ENCODE measurements at regions not wholly inside any gene's neighbourhood (a gene's known extent, or its start where the extent isn't known, plus 50 kb on each side); places are given as distances from the start of the nearest gene placed in this dataset.

DNA sequence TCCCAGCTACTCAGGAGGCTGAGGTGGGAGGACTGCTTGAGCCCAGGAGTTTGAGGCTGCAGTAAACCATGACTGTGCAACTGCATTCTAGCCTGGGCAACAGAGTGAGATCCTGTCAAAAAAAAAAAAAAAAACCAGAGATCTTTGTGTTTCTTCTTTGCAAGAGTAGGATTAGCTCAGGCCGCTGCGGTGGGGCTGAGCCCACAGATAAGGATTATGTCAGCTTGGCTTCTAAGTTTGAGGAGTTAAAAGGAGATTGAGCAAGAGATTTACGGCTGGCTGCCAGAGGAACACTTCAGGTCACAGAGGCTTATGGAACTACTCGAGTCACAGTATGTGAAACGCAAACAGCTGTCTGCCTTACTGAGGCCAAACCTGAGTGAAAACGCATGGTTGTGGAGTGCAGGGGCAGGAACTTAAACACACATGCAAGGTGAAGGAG lies 146.7 kb upstream of the L3MBTL4 start:
- no peaks in the 10 kb centered on the region for H3K4me1 ChIP-seq (ENCODE audit: control insufficient read depth in 1 of 2, insufficient read depth in 2 of 2, low read length in 2 of 2)
- ATAC-seq (ENCODE audit: low FRiP score) (peak; percentile 66), DNase-seq (no peak)
- no peaks in the 10 kb centered on the region for H3K36me3 ChIP-seq (ENCODE audit: control insufficient read depth in 1 of 2, insufficient read depth in 2 of 2, low read length in 1 of 2)
- 30 to 38% methylated on average over 6 of the region's 6 CpGs for WGBS, 2 donors
- intact Hi-C loops (cut with DNase I) = no loop called here
- H3K27me3 ChIP-seq (ENCODE audit: control insufficient read depth in 1 of 2, insufficient read depth in 2 of 2, low read length in 1 of 2) = peaks cover 0 to 1% of the 10 kb centered on the region in 2 donors
- H3K4me3 ChIP-seq (ENCODE audit: low read length in 2 of 2) = no peak overlapping the region
- H3K27ac ChIP-seq (ENCODE audit: low read depth in 1 of 2, low read length in 2 of 2) = no peak overlapping the region
- no peaks in the 10 kb centered on the region for H3K9me3 ChIP-seq (ENCODE audit: control insufficient read depth, low read length)

- H3K9me3 ChIP-seq (ENCODE audit: control insufficient read depth, low read length) = no peaks in the 10 kb centered on the region
- no peaks in the 10 kb centered on the region for H3K4me1 ChIP-seq (ENCODE audit: control insufficient read depth in 1 of 2, insufficient read depth in 2 of 2, low read length in 2 of 2)
- DNase-seq = no peak
- intact Hi-C loops (cut with DNase I) = no loop called here
- H3K4me3 ChIP-seq (ENCODE audit: low read length in 2 of 2) = no peak overlapping the region
- no peak for ATAC-seq (ENCODE audit: low FRiP score)
- H3K27ac ChIP-seq (ENCODE audit: low read depth in 1 of 2, low read length in 2 of 2) = no peak overlapping the region
- peaks cover 0 to 1% of the 10 kb centered on the region in 2 donors for H3K27me3 ChIP-seq (ENCODE audit: control insufficient read depth in 1 of 2, insufficient read depth in 2 of 2, low read length in 1 of 2)
- H3K36me3 ChIP-seq (ENCODE audit: control insufficient read depth in 1 of 2, insufficient read depth in 2 of 2, low read length in 1 of 2) = no peaks in the 10 kb centered on the region
- 81 to 87% methylated on average over 8 of the region's 8 CpGs for WGBS, 2 donors
Measured at GRCh38 chr18:6561862-6562291, 147.2 kb upstream of the L3MBTL4 start.

GRCh38 chr18:6563896-6564295 lies 149.2 kb upstream of the L3MBTL4 start:
- H3K36me3 ChIP-seq (ENCODE audit: control insufficient read depth in 1 of 2, insufficient read depth in 2 of 2, low read length in 1 of 2) = no peaks in the 10 kb centered on the region
- H3K9me3 ChIP-seq (ENCODE audit: control insufficient read depth, low read length) = no peaks in the 10 kb centered on the region
- H3K4me1 ChIP-seq (ENCODE audit: control insufficient read depth in 1 of 2, insufficient read depth in 2 of 2, low read length in 2 of 2) = no peaks in the 10 kb centered on the region
- no peak overlapping the region for H3K27ac ChIP-seq (ENCODE audit: low read depth in 1 of 2, low read length in 2 of 2)
- 56 to 62% methylated on average over 1 of the region's 1 CpG for WGBS, 2 donors
- no peak overlapping the region for H3K4me3 ChIP-seq (ENCODE audit: low read length in 2 of 2)
- intact Hi-C loops (cut with DNase I) = no loop called here
- DNase-seq = no peak
- no peak for ATAC-seq (ENCODE audit: low FRiP score)
- H3K27me3 ChIP-seq (ENCODE audit: control insufficient read depth in 1 of 2, insufficient read depth in 2 of 2, low read length in 1 of 2) = no peaks in the 10 kb centered on the region

DNA sequence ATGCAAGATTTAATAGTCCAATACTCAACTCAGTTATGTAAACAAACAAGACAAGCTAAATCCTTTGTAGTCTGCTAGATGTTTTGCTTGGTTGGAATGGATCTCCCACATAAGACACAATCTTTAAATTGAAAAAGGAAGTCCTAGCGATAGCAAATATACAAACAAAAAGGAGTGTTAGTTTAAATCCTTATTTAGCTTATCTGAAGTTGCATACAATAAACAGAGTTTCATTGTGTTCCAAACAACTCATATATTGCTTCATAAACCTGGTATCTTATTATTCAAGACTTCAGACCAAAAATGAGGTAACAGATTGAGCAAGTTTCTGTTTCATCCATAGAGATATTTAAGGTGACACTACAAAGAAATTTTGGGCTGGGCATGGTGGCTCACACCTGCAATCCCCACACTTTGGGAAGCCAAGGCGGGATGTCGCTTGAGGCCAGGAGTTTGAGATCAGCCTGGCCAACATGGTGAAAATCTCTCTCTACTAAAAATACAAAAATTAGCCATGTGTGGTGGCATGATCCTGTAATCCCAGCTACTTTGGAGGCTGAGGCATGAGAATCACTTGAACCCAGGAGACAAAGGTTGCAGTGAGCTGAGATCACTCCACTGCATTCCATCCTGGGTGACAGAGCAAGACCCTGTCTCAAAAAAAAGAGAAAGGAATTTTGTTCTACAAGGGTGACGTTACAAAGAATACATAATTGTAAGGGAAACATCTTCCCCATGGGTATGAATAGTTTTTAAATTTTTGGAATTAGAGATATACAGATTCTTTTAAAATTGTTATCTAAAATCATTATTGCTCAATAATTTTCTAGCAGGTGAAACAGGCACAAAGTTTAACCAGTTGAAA lies 150.5 kb upstream of the L3MBTL4 start:
- 82 to 86% methylated on average over 4 of the region's 4 CpGs for WGBS, 2 donors
- no peak for ATAC-seq (ENCODE audit: low FRiP score)
- intact Hi-C loops (cut with DNase I) = no loop called here

GRCh38 chr18:6565815-6566081 lies 151.0 kb upstream of the L3MBTL4 start:
- DNase-seq (no peak), ATAC-seq (ENCODE audit: low FRiP score) (no peak)
- WGBS, 2 donors = 59 to 66% methylated on average over 2 of the region's 2 CpGs
- intact Hi-C loops (cut with DNase I) = no loop called here
- no peaks in the 10 kb centered on the region for H3K4me1 ChIP-seq (ENCODE audit: control insufficient read depth in 1 of 2, insufficient read depth in 2 of 2, low read length in 2 of 2)
- no peak overlapping the region for H3K27ac ChIP-seq (ENCODE audit: low read depth in 1 of 2, low read length in 2 of 2)
- H3K9me3 ChIP-seq (ENCODE audit: control insufficient read depth, low read length) = no peaks in the 10 kb centered on the region
- no peak overlapping the region for H3K4me3 ChIP-seq (ENCODE audit: low read length in 2 of 2)
- H3K27me3 ChIP-seq (ENCODE audit: control insufficient read depth in 1 of 2, insufficient read depth in 2 of 2, low read length in 1 of 2) = no peaks in the 10 kb centered on the region
- H3K36me3 ChIP-seq (ENCODE audit: control insufficient read depth in 1 of 2, insufficient read depth in 2 of 2, low read length in 1 of 2) = no peaks in the 10 kb centered on the region

More for the DNA sequence above, 150.5 kb upstream of the L3MBTL4 start:
- H3K27ac ChIP-seq (ENCODE audit: low read depth in 1 of 2, low read length in 2 of 2) = no peak overlapping the region
- no peaks in the 10 kb centered on the region for H3K4me1 ChIP-seq (ENCODE audit: control insufficient read depth in 1 of 2, insufficient read depth in 2 of 2, low read length in 2 of 2)
- H3K9me3 ChIP-seq (ENCODE audit: control insufficient read depth, low read length) = no peaks in the 10 kb centered on the region
- H3K4me3 ChIP-seq (ENCODE audit: low read length in 2 of 2) = no peak overlapping the region
- no peaks in the 10 kb centered on the region for H3K27me3 ChIP-seq (ENCODE audit: control insufficient read depth in 1 of 2, insufficient read depth in 2 of 2, low read length in 1 of 2)
- DNase-seq = no peak
- H3K36me3 ChIP-seq (ENCODE audit: control insufficient read depth in 1 of 2, insufficient read depth in 2 of 2, low read length in 1 of 2) = no peaks in the 10 kb centered on the region

DNA sequence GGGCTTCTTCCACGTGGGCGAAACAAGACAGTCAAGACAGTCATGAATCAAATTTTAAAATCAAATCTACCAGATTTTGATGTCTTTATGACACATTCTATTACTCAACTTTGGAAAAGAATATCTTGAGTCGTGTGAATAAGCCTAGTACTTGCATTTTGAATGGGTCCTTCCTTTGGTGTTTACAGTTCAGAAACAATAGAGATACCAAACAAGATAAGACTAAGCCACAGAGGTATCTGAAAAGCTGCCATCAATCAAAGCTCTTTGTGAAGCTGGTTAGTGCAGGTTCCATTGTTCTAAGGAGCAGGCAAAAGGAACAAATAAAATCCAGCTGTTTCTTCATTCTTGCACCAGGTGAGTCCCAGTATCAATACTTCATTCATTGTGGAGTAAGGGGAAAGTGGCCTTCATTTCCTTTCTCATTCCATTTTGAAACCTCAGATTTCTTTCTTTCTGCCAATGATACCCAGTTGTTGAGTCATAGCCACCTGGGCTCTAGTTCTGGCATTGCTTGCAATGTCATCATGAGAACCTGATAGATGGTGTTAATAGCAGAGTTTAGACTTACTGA lies 151.7 kb upstream of the L3MBTL4 start:
- Histone ChIP-seq H3K4me3 (ENCODE audit: low read length in 2 of 2) (no peak overlapping the region), H3K27me3 (ENCODE audit: control insufficient read depth in 1 of 2, insufficient read depth in 2 of 2, low read length in 1 of 2) (no peaks in the 10 kb centered on the region), H3K9me3 (ENCODE audit: control insufficient read depth, low read length) (no peaks in the 10 kb centered on the region), H3K36me3 (ENCODE audit: control insufficient read depth in 1 of 2, insufficient read depth in 2 of 2, low read length in 1 of 2) (no peaks in the 10 kb centered on the region), H3K4me1 (ENCODE audit: control insufficient read depth in 1 of 2, insufficient read depth in 2 of 2, low read length in 2 of 2) (no peaks in the 10 kb centered on the region), H3K27ac (ENCODE audit: low read depth in 1 of 2, low read length in 2 of 2) (no peak overlapping the region)
- WGBS, 2 donors = 67 to 76% methylated on average over 3 of the region's 3 CpGs
- intact Hi-C loops (cut with DNase I) = no loop called here
- no peak for DNase-seq
- ATAC-seq (ENCODE audit: low FRiP score) = no peak

- ATAC-seq (ENCODE audit: low FRiP score) (no peak), DNase-seq (no peak)
- Histone ChIP-seq H3K36me3 (ENCODE audit: control insufficient read depth in 1 of 2, insufficient read depth in 2 of 2, low read length in 1 of 2) (no peaks in the 10 kb centered on the region), H3K4me1 (ENCODE audit: control insufficient read depth in 1 of 2, insufficient read depth in 2 of 2, low read length in 2 of 2) (no peaks in the 10 kb centered on the region), H3K4me3 (ENCODE audit: low read length in 2 of 2) (no peak overlapping the region), H3K27ac (ENCODE audit: low read depth in 1 of 2, low read length in 2 of 2) (no peak overlapping the region), H3K27me3 (ENCODE audit: control insufficient read depth in 1 of 2, insufficient read depth in 2 of 2, low read length in 1 of 2) (no peaks in the 10 kb centered on the region), H3K9me3 (ENCODE audit: control insufficient read depth, low read length) (no peaks in the 10 kb centered on the region)
- intact Hi-C loops (cut with DNase I) = no loop called here
- WGBS, 2 donors = 26 to 30% methylated on average over 2 of the region's 2 CpGs
Measured at GRCh38 chr18:6569813-6570212, 155.1 kb upstream of the L3MBTL4 start.

DNA sequence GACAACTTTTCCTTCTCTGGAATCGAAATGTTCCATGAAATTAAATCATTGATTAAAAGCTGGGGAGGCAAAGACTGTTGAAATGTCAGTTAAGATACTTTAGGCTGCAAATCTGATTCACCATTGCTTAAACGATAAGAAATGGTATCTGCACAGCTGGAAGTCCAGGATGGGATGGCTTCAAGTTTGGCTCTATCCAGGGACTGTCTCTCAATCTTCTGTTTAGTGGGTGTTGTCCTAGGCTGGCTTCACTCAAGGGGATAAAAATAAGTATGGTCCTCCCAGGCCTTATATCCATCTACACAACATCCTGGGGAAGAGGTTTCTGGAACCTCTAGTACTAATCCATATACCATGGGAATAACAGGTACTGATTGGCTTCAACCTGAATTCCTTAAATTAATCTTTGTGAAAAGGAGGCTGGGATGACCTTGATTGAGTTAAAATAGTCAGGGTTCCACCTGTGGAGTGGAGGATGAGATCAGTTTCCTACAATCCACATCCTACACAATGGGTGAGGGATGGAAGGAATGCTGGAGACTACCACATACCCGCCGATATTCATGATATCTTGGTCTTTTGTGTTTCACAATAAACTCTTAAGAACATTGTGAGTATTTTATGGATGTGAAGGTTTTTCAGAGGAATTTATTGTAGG lies 156.0 kb upstream of the L3MBTL4 start:
- Histone ChIP-seq H3K4me1 (ENCODE audit: control insufficient read depth in 1 of 2, insufficient read depth in 2 of 2, low read length in 2 of 2) (no peaks in the 10 kb centered on the region), H3K36me3 (ENCODE audit: control insufficient read depth in 1 of 2, insufficient read depth in 2 of 2, low read length in 1 of 2) (no peaks in the 10 kb centered on the region), H3K9me3 (ENCODE audit: control insufficient read depth, low read length) (no peaks in the 10 kb centered on the region), H3K27ac (ENCODE audit: low read depth in 1 of 2, low read length in 2 of 2) (no peak overlapping the region), H3K4me3 (ENCODE audit: low read length in 2 of 2) (no peak overlapping the region), H3K27me3 (ENCODE audit: control insufficient read depth in 1 of 2, insufficient read depth in 2 of 2, low read length in 1 of 2) (no peaks in the 10 kb centered on the region)
- WGBS, 2 donors = 87 to 89% methylated on average over 4 of the region's 4 CpGs
- no peak for ATAC-seq (ENCODE audit: low FRiP score)
- intact Hi-C loops (cut with DNase I) = no loop called here
- DNase-seq = no peak

DNA sequence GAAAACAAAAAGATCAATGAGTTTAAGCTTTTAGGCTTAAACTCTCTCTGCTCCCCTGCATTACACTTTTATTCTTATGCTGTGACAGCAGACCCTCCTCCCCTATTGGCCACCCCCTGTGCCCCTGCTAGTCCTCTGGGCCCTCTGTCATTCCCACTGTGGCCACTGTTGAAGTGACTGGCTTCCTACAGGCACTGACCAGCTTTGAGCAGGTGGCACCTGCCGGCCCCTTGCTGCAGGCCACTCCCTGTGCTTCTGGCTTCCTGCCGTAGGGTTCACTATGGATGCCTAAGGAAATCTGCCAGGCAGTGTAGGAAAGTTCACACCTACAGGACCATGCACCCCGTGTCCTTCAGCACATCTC lies 156.5 kb upstream of the L3MBTL4 start:
- intact Hi-C loops (cut with DNase I) = no loop called here
- Histone ChIP-seq H3K4me1 (ENCODE audit: control insufficient read depth in 1 of 2, insufficient read depth in 2 of 2, low read length in 2 of 2) (no peaks in the 10 kb centered on the region), H3K27me3 (ENCODE audit: control insufficient read depth in 1 of 2, insufficient read depth in 2 of 2, low read length in 1 of 2) (no peaks in the 10 kb centered on the region), H3K9me3 (ENCODE audit: control insufficient read depth, low read length) (no peaks in the 10 kb centered on the region), H3K36me3 (ENCODE audit: control insufficient read depth in 1 of 2, insufficient read depth in 2 of 2, low read length in 1 of 2) (no peaks in the 10 kb centered on the region), H3K4me3 (ENCODE audit: low read length in 2 of 2) (no peak overlapping the region), H3K27ac (ENCODE audit: low read depth in 1 of 2, low read length in 2 of 2) (no peak overlapping the region)
- ATAC-seq (ENCODE audit: low FRiP score) (no peak), DNase-seq (no peak)
- WGBS, 2 donors = 81 to 89% methylated on average over 3 of the region's 3 CpGs

All from aorta (tissue), 5 donors.